SH-SY5Y (cell line): ENCODE measurements at regions not wholly inside any gene's neighbourhood (a gene's known extent, or its start where the extent isn't known, plus 50 kb on each side); places are given as distances from the start of the nearest gene placed in this dataset.

Experiments used
- GATA2 ChIP-seq: IDR thresholded peaks from 2 replicates; pipeline ENCODE4 v1.6.1; 2011; ENCODE audit warnings: mild to moderate bottlenecking, low read depth, low read length
- GATA3 ChIP-seq: IDR thresholded peaks from 2 replicates; pipeline ENCODE4 v1.6.1; 2011; ENCODE audit warnings: low read depth, mild to moderate bottlenecking, low read length, moderate library complexity

GRCh38 chr2:56009758-56010458 lies 86.3 kb upstream of the EFEMP1 start:
- TF ChIP-seq GATA2, result no peak
- TF ChIP-seq GATA3, result no peak

- no peak for TF ChIP-seq GATA3
- TF ChIP-seq GATA2, result no peak
Observed at GRCh38 chr2:56011624-56012023, 88.0 kb upstream of the EFEMP1 start.

DNA sequence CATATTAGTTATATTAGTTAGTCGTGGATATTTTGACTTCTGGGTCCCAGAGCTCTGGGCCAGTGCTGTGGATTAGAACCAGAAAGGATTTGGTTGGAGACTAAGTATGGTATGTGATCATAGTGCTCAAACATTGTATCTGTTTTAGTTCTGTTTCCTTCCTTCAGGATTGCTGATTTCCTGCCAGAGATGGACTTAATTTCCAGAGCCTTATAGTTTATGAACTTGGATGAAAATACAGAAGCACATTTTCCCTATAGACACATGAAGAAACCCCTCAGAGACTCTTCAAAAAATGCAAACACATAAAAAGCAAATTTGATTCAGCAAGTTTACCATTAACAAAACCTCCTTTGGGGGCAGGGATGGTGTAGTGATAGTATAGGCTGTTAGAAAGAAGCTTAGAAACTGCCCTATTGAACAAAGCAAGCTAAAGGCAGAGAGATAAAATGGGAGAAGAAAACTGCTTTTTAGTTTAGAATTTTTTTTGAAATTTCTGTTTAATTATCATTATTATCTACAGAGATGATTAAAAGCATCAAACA lies 88.7 kb upstream of the EFEMP1 start:
- TF ChIP-seq GATA2 (no peak), GATA3 (no peak)

GRCh38 chr2:56013475-56013874 lies 89.9 kb upstream of the EFEMP1 start:
- TF ChIP-seq GATA2, result no peak
- TF ChIP-seq GATA3, result no peak

DNA sequence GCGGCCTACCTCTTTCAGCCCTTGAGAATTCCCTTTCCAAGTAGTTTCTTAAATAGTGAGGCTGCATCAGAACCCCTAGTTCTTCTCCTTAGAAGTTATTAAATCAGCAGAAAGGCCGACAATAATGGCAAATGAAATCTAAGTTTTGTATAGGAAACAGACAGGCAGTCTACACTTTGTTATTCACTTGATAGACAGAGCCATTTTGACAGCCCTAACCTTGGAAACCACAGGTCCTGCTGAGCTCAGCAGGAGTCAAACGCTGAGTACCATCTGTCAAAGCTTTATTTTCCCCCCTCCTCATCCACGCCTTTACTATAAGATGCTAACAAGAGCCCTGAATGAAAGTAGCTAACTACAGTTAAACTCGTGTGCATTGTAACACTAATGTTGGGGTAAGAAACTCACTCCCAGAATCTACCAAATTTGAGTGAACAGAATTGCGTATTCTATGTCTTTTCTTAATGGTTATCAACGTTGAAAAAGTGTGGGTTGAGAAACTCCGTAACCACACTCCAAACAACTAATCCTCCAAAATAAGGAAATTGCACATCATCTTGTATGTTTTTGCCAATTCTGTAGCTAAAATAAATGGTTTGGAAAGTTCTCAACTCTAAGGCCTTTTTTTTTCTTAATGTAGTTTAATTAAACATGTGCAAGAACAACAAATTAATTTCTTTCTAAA lies 90.6 kb upstream of the EFEMP1 start:
- TF ChIP-seq GATA3 (no peak), GATA2 (no peak)

DNA sequence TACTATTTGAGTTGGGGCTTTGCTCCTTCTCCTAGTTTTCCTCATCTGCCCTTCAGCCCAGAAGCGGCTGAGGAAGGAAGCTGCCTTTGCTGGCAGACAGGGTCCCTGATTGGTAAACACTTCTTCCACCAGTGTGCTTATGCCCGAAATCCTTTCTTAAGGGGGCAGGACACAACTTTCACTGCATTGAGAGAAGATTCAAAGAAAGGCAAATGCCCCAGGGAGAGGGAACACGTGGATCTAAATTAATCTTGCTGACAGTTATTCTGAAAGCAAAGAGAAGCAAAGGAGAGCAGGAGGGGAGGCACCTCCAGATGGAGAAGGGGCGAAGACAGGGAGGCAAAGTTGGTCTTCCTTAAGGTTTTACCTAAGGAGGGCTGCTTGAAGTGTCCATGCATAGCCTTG lies 92.1 kb upstream of the EFEMP1 start:
- TF ChIP-seq GATA2 (no peak), GATA3 (no peak)

GRCh38 chr2:56017784-56018183 lies 94.2 kb upstream of the EFEMP1 start:
- no peak for TF ChIP-seq GATA3

DNA sequence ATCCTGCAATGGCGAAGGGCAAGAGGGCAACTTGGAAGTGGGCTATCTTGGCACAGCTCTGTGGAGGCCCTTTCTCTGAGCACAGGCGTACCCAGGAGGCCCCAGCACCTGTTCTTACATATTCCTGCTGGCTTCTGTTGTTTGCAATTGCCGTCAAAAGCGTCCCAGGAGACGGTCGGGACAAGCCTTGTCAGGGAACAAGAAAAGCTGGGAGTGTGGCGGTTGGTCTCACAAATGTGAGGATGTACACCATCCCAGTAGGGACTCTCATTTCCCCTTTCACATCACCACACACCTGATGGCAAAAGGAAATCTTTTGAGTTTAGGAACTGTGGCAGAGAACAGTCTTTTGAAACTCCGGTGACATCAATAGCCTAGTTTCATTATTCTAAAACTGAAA lies 94.7 kb upstream of the EFEMP1 start:
- TF ChIP-seq GATA2 (no peak), GATA3 (no peak)

DNA sequence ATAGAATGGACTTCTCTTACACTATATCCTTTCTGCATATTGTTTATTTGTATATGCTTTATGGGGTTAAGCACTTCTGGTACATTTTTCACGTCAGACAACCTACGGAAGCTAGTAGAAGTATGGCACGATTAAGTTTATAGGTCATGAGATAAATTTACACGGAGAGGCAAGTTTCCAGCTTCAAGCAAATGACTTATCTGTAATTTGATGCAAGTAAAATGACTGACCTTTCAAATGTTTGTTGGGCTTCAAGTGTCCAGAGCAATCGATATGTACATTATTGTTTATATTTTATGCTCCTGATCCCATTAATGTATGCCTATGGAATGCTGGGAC lies 97.5 kb upstream of the EFEMP1 start:
- no peak for TF ChIP-seq GATA2
- TF ChIP-seq GATA3, result no peak

GRCh38 chr2:56021579-56021978 lies 98.0 kb upstream of the EFEMP1 start:
- TF ChIP-seq GATA2 (no peak), GATA3 (no peak)

DNA sequence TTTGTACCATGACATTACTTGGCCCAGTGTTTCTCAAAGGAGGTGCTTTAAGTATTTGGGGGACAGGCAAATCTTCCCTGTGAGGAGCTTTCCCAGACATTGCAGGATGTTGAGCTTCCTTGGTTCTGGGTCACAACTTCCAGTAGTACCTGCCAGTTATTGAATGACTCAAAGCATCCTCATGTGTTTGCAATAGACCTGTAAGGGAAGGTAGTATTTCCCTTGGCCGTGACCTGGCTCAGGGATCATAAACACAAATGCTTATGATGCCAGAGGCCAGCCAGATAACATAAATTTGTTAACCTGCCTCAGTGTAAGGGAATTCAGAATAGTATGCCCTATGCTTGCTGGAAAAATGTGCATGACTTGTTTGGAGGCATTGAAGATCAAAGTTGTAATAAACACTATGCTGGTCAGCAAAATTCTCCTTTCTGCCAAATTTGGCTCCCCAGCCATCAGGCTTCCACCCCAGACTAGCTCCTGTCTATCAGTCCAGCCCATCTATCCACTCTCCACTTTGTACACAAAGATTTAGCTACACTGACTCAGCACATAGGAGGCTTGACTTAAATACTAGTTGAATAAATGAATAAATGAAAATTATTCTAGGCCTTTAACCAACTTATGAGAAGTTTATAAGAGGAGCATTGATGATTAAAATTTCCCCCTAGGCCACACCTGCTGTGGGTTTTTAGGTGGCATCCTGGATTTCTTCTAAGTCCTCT lies 102.0 kb upstream of the EFEMP1 start:
- TF ChIP-seq GATA3 (no peak), GATA2 (no peak)

- TF ChIP-seq GATA3 (no peak), GATA2 (no peak)
Observed at GRCh38 chr2:56026828-56027227, 103.2 kb upstream of the EFEMP1 start.

- TF ChIP-seq GATA2, result no peak
- no peak for TF ChIP-seq GATA3
Observed at GRCh38 chr2:56030062-56030461, 106.5 kb upstream of the EFEMP1 start.

DNA sequence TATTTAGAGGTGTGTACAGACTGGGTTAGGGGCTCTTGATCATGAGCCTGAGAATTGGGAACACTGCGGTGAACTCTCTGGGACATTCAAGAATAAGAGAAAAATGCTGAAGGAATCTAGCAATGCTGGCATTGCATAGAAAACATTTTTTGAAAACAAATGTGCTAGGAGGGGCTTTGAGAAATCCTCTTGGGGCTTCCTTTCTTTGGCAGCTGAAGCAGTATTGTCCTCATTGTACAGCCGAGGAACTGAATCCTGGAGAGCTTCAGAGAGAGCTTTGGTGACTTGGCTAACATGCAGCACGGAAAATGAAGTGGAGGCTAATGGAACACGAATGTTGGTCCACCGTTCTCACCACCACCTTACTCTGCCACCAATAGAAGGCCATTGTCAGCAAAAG lies 107.3 kb upstream of the EFEMP1 start:
- TF ChIP-seq GATA2, result no peak
- no peak for TF ChIP-seq GATA3

- TF ChIP-seq GATA2 (no peak), GATA3 (no peak)
Observed at GRCh38 chr2:56034258-56034657, 110.7 kb upstream of the EFEMP1 start.

DNA sequence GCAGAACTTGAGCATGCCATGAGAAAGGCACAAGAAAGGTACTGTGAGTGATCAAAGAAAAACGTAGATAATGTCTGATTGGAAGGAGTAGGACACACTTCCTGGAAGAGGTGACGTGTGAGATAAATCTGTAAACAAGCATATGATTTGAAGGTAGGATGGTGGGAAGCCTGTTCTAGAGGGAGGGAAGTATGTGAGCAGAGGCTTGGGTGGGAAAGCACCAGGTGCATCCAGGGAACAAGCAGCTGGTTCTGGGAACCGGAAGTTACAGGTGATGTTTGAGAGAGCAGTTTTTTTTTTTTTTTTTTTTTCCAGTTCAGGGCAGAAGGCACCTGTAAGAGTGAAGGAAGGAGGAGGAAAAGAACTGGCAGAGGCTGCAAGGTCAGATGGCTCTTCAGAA lies 116.6 kb upstream of the EFEMP1 start:
- TF ChIP-seq GATA3, result no peak
- no peak for TF ChIP-seq GATA2
